ENCODE measurements at regions not wholly inside any gene's neighbourhood (a gene's known extent, or its start where the extent isn't known, plus 50 kb on each side); places are given as distances from the start of the nearest gene placed in this dataset.

- DNase-seq: no peak
Measured at GRCh38 chr10:22071332-22071731, 67.8 kb upstream of the DNAJC1 start.

GRCh38 chr10:22067091-22067490 is 63.6 kb upstream of the DNAJC1 start:
- no peak for DNase-seq

GRCh38 chr10:22060984-22061383 is 57.5 kb upstream of the DNAJC1 start:
- peak in 3 of 6 experiments; percentile 3 to 37 (median 4) for DNase-seq

GRCh38 chr10:22058201-22058600 is 54.7 kb upstream of the DNAJC1 start:
- no peak for DNase-seq

- no peak for DNase-seq
Measured at GRCh38 chr10:22054961-22055360, 51.4 kb upstream of the DNAJC1 start.
